PC-3 (cell line): ENCODE measurements at regions not wholly inside any gene's neighbourhood (a gene's known extent, or its start where the extent isn't known, plus 50 kb on each side); places are given as distances from the start of the nearest gene placed in this dataset.

Experiments used
- EZH2 ChIP-seq: fragments of 300-600 bp; sonication (generic); IDR thresholded peaks from one replicate; pipeline ENCODE4 v1.6.1; 2017; ENCODE audit warnings: antibody characterized with exemption, mild to moderate bottlenecking, low read length; ENCODE audit not compliant: unreplicated experiment
- TF ChIP-seq, protein P1 (sequence below): fragments of 300-600 bp; sonication (generic); conservative IDR thresholded peaks from 2 replicates; pipeline ENCODE4 v1.5.1; 2017; ENCODE audit warnings: antibody characterized with exemption, low read depth, mild to moderate bottlenecking, low read length

- TF ChIP-seq, protein P1, sequence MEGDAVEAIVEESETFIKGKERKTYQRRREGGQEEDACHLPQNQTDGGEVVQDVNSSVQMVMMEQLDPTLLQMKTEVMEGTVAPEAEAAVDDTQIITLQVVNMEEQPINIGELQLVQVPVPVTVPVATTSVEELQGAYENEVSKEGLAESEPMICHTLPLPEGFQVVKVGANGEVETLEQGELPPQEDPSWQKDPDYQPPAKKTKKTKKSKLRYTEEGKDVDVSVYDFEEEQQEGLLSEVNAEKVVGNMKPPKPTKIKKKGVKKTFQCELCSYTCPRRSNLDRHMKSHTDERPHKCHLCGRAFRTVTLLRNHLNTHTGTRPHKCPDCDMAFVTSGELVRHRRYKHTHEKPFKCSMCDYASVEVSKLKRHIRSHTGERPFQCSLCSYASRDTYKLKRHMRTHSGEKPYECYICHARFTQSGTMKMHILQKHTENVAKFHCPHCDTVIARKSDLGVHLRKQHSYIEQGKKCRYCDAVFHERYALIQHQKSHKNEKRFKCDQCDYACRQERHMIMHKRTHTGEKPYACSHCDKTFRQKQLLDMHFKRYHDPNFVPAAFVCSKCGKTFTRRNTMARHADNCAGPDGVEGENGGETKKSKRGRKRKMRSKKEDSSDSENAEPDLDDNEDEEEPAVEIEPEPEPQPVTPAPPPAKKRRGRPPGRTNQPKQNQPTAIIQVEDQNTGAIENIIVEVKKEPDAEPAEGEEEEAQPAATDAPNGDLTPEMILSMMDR, result no peak
- TF ChIP-seq EZH2, result no peak
These were observed 606.0 kb upstream of the BTBD3 start for GRCh38 chr20:11311659-11312224.
